Inflammatory macrophage treated with lipopolysaccharide for 1 hour (primary cell): ENCODE measurements at regions not wholly inside any gene's neighbourhood (a gene's known extent, or its start where the extent isn't known, plus 50 kb on each side); places are given as distances from the start of the nearest gene placed in this dataset.
"Not testable (repeated sequence)": the region's sequence is repeated elsewhere in the genome, so short reads cannot be mapped to it uniquely, and the experiment has no call there.

Experiments used
- DNase-seq, 2 donors: peaks; one replicate each; pipeline ENCODE4 v3.0.0-alpha.2; 2020 to 2022

- no peak for DNase-seq
Observed at GRCh38 chr1:96525657-96526557, 195.7 kb upstream of the PTBP2 start.

GRCh38 chr1:96528672-96529071 is 192.9 kb upstream of the PTBP2 start:
- DNase-seq: not testable (repeated sequence)

- DNase-seq: no peak
Observed at GRCh38 chr1:96533820-96534219, 187.8 kb upstream of the PTBP2 start.

GRCh38 chr1:96536581-96536980 is 185.0 kb upstream of the PTBP2 start:
- DNase-seq: no peak

GRCh38 chr1:96538111-96538641 is 183.4 kb upstream of the PTBP2 start:
- no peak for DNase-seq

GRCh38 chr1:96538883-96539282 is 182.7 kb upstream of the PTBP2 start:
- DNase-seq: no peak

GRCh38 chr1:96541491-96541890 is 180.1 kb upstream of the PTBP2 start:
- no peak for DNase-seq

- DNase-seq: no peak
Observed at GRCh38 chr1:96544051-96544830, 177.3 kb upstream of the PTBP2 start.

- no peak for DNase-seq
Observed at GRCh38 chr1:96544831-96545221, 176.8 kb upstream of the PTBP2 start.

- DNase-seq: no peak
Observed at GRCh38 chr1:96545935-96546656, 175.5 kb upstream of the PTBP2 start.

GRCh38 chr1:96550061-96550460 is 171.5 kb upstream of the PTBP2 start:
- no peak for DNase-seq

- DNase-seq: no peak
Observed at GRCh38 chr1:96552451-96552850, 169.1 kb upstream of the PTBP2 start.

GRCh38 chr1:96553811-96554210 is 167.8 kb upstream of the PTBP2 start:
- no peak for DNase-seq

GRCh38 chr1:96554364-96554763 is 167.2 kb upstream of the PTBP2 start:
- no peak for DNase-seq

GRCh38 chr1:96557336-96557735 is 164.2 kb upstream of the PTBP2 start:
- DNase-seq: no peak

- DNase-seq: no peak
Observed at GRCh38 chr1:96558635-96559034, 162.9 kb upstream of the PTBP2 start.

- no peak for DNase-seq
Observed at GRCh38 chr1:96559181-96559580, 162.4 kb upstream of the PTBP2 start.

- DNase-seq: peak; percentile 59 to 76
Observed at GRCh38 chr1:96559707-96560596, 161.6 kb upstream of the PTBP2 start.

GRCh38 chr1:96562094-96562493 is 159.5 kb upstream of the PTBP2 start:
- no peak for DNase-seq

GRCh38 chr1:96564401-96564800 is 157.2 kb upstream of the PTBP2 start:
- peak; percentile 9 to 32 for DNase-seq

GRCh38 chr1:96565546-96565945 is 156.0 kb upstream of the PTBP2 start:
- peak; percentile 12 to 39 for DNase-seq

- DNase-seq: no peak
Observed at GRCh38 chr1:96568639-96569038, 152.9 kb upstream of the PTBP2 start.
